Ovary (tissue), 3 donors: ENCODE measurements at regions not wholly inside any gene's neighbourhood (a gene's known extent, or its start where the extent isn't known, plus 50 kb on each side); places are given as distances from the start of the nearest gene placed in this dataset.

Experiments used
- CTCF ChIP-seq, 3 donors: fragments of 450-650 bp in 2 of 3; fragments of 200-600 bp in 1 of 3; IDR thresholded peaks; one replicate each; pipeline versions ENCODE4 v1.5.1 to v1.8.0; 2016 to 2022; ENCODE audit warnings: antibody characterized with exemption in 3 of 3, mild to moderate bottlenecking in 1 of 3
- EP300 ChIP-seq: sonication (generic); formaldehyde crosslinking; IDR thresholded peaks from one replicate; pipeline ENCODE4 v1.6.1; 2017; ENCODE audit warnings: antibody characterized with exemption
- donor health status: DM: no; HTN: no; CAD: no.

DNA sequence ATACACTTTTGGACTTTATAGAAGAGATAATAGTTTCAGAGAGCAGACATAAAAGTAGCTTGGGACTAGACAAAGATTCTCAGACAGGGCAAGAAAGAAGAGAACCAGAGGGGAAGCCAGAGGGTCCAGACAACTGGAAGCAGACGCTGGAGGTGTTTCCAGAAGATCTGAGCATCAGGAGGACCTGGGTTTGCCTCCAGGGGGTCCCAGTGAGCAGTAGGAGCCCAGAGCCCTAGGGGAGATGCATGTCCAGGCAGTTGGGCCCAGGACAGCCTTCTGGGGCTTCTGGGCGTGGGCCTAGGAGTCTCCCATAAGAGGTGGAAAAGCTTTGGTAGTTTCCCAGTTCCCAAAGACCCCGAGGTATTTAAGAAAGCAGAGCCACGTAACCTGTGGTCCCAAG, 251.2 kb upstream of the ID2 start:
- TF ChIP-seq CTCF (IDR thresholded peaks at IDR 0.05) (no peak), EP300 (no peak)
